GM12878 (cell line): ENCODE measurements at regions not wholly inside any gene's neighbourhood (a gene's known extent, or its start where the extent isn't known, plus 50 kb on each side); places are given as distances from the start of the nearest gene placed in this dataset.

Experiments used
- ATAC-seq: fragments of 200-7000 bp; cut with Tn5 transposase; 3 replicates; pipeline ENCODE4 v1.9.1; 2020; ENCODE audit warnings: mild to moderate bottlenecking, moderate library complexity
- BruUV-seq: library from RNA; stranded (reverse); fragments of 400-500 nt; replicated peaks from 2 replicates; lab custom pipeline; 2021; lab: Mats Ljungman, UMichigan
- CTCF ChIA-PET: fragments of 300-600 bp; sonication (Branson Sonifier 250); formaldehyde crosslinking; extraction: SDS; loops from one replicate; lab custom pipeline; 2021; ENCODE audit warnings: inconsistent platforms; lab: Yijun Ruan, JAX
- POLR2A ChIA-PET: fragments of 350-600 bp; formaldehyde crosslinking; extraction: SDS; loops from one replicate; lab custom pipeline; 2021; ENCODE audit warnings: inconsistent platforms; lab: Charles Lee
- RAD21 ChIA-PET: fragments of 300-600 bp; sonication (Branson Sonifier 250); formaldehyde crosslinking; loops from one replicate; lab custom pipeline; 2023; ENCODE audit warnings: antibody characterized with exemption; ENCODE audit not compliant: unreplicated experiment; lab: Charles Lee
- SMC1A ChIA-PET: fragments of 300-600 bp; sonication (Branson Sonifier 250); formaldehyde crosslinking; loops from one replicate; lab custom pipeline; 2023; ENCODE audit not compliant: unreplicated experiment, uncharacterized antibody; lab: Charles Lee
- DNase-seq: peaks from one replicate; pipeline ENCODE4 v3.0.0-alpha.2; 2011; ENCODE audit warnings: low read depth, low spot score
- FAIRE-seq: peaks from 3 replicates; lab custom pipeline; 2011; peaks lifted over from hg19 to GRCh38; lab: Jason Lieb, UNC
- H2AFZ ChIP-seq: 2 replicates; pipeline ENCODE4 v1.6.0; 2011; ENCODE audit warnings: low read depth, low read length, control low read depth; ENCODE audit not compliant: control insufficient read depth
- H3K27ac ChIP-seq: 2 replicates; pipeline ENCODE4 v1.5.1; 2011; ENCODE audit warnings: control low read depth; ENCODE audit not compliant: control insufficient read depth, insufficient read depth
- H3K27me3 ChIP-seq, 2 experiments: replicated peaks in 1 of 2; 2 replicates each; pipeline versions ENCODE4 v1.6.0 to v1.6.1; 2011; ENCODE audit warnings: low read length in 1 of 2; ENCODE audit not compliant: control insufficient read depth in 2 of 2, insufficient read depth in 2 of 2
- H3K36me3 ChIP-seq, 2 experiments: 2 replicates each; pipeline ENCODE4 v1.5.1; 2011; ENCODE audit warnings: low read length in 1 of 2; ENCODE audit not compliant: control insufficient read depth in 2 of 2, insufficient read depth in 2 of 2
- H3K4me1 ChIP-seq: 2 replicates; pipeline ENCODE4 v1.6.1; 2011; ENCODE audit warnings: mild to moderate bottlenecking, low read length, moderate library complexity, mixed read lengths; ENCODE audit not compliant: control insufficient read depth, insufficient read depth
- H3K4me2 ChIP-seq: 2 replicates; pipeline ENCODE4 v1.6.0; 2011; ENCODE audit warnings: control low read depth; ENCODE audit not compliant: control insufficient read depth, insufficient read depth
- H3K4me3 ChIP-seq: fragments of 200-600 bp; sonication (generic); 2 replicates; pipeline ENCODE4 v1.5.1; 2016
- H3K79me2 ChIP-seq: 2 replicates; pipeline ENCODE4 v1.6.0; 2011; ENCODE audit warnings: low read length; ENCODE audit not compliant: control insufficient read depth, insufficient read depth
- H3K9ac ChIP-seq: 2 replicates; pipeline ENCODE4 v1.8.0; 2011; ENCODE audit warnings: low read length, control low read depth, mixed read lengths; ENCODE audit not compliant: control insufficient read depth, insufficient read depth
- H3K9me3 ChIP-seq: replicated peaks from 3 replicates; pipeline ENCODE4 v1.5.1; 2011; ENCODE audit warnings: mild to moderate bottlenecking, low read length; ENCODE audit not compliant: control insufficient read depth, insufficient read depth
- H4K20me1 ChIP-seq: 2 replicates; pipeline ENCODE4 v1.6.0; 2011; ENCODE audit not compliant: control insufficient read depth, insufficient read depth
- DPF2 ChIP-seq: fragments of 450-650 bp; IDR thresholded peaks from 2 replicates; pipeline ENCODE4 v1.6.1; 2017; ENCODE audit warnings: mild to moderate bottlenecking
- IKZF2 ChIP-seq, 2 experiments: fragments of 450-650 bp; IDR thresholded peaks; 2 replicates each; pipeline ENCODE4 v1.6.1; 2017; ENCODE audit warnings: mild to moderate bottlenecking in 2 of 2, moderate library complexity in 2 of 2
- MEF2B ChIP-seq: fragments of 450-650 bp; IDR thresholded peaks from 2 replicates; pipeline ENCODE4 v1.6.1; 2018; ENCODE audit warnings: mild to moderate bottlenecking, moderate library complexity; ENCODE audit not compliant: partially characterized antibody, poor library complexity, severe bottlenecking
- MXI1 ChIP-seq: fragments of 150-350 bp; IDR thresholded peaks from 2 replicates; pipeline ENCODE4 v1.6.1; 2011; ENCODE audit warnings: low read depth, mild to moderate bottlenecking, inconsistent platforms, low read length, improper control_type of control experiment
- RUNX3 ChIP-seq: IDR thresholded peaks from 2 replicates; pipeline ENCODE4 v1.6.1; 2012; ENCODE audit warnings: low read length, inconsistent platforms
- SMAD1 ChIP-seq: fragments of 450-650 bp; IDR thresholded peaks from 2 replicates; pipeline ENCODE4 v1.6.1; 2018; ENCODE audit warnings: mild to moderate bottlenecking, low read depth; ENCODE audit not compliant: partially characterized antibody
- SMAD5 ChIP-seq: IDR thresholded peaks from 2 replicates; pipeline ENCODE4 v1.6.1; 2016; ENCODE audit warnings: antibody characterized with exemption, low read depth
- SREBF2 ChIP-seq: IDR thresholded peaks from 2 replicates; pipeline ENCODE4 v1.6.1; 2012; ENCODE audit warnings: mild to moderate bottlenecking, low read length
- SRF ChIP-seq, 2 experiments: IDR thresholded peaks; 2 replicates each; pipeline ENCODE4 v1.6.1; 2011; ENCODE audit warnings: low read depth in 2 of 2, low read length in 2 of 2, mild to moderate bottlenecking in 1 of 2, moderate library complexity in 1 of 2
- SUPT20H ChIP-seq: IDR thresholded peaks from 2 replicates; pipeline ENCODE4 v1.6.1; 2011; ENCODE audit warnings: low read depth, mild to moderate bottlenecking, low read length, moderate library complexity, borderline replicate concordance; ENCODE audit not compliant: control insufficient read depth
- TCF3 ChIP-seq: IDR thresholded peaks from 2 replicates; pipeline ENCODE4 v1.6.1; 2012; ENCODE audit warnings: low read depth, mild to moderate bottlenecking, low read length, borderline replicate concordance; ENCODE audit not compliant: insufficient read depth
- YBX1 ChIP-seq: fragments of 450-650 bp; IDR thresholded peaks from 2 replicates; pipeline ENCODE4 v1.6.1; 2016; ENCODE audit warnings: antibody characterized with exemption
- WGBS: methylation state at CpG from one replicate; pipeline ENCODE4 v1.1.6; 2016; ENCODE audit warnings: low lambda C conversion rate; ENCODE audit not compliant: insufficient replicate concordance, insufficient coverage; ENCODE audit errors: missing lambda C conversion rate; 5-methylcytosine and 5-hydroxymethylcytosine counted together
- in situ Hi-C: fragments of 300-500 bp; cut with MboI; formaldehyde crosslinking; loops from 9 replicates; pipeline ENCODE4 v1.14.3; 2018; ENCODE audit warnings: mixed read lengths
- intact Hi-C: fragments of 100-400 bp; cut with micrococcal nuclease; formaldehyde crosslinking; loops from one replicate; pipeline ENCODE4 v1.14.2; 2022; ENCODE audit not compliant: unreplicated experiment
- TF ChIP-seq, protein P1 (sequence below): fragments of 450-650 bp; IDR thresholded peaks from 2 replicates; pipeline ENCODE4 v1.6.1; 2017; ENCODE audit warnings: mild to moderate bottlenecking, moderate library complexity
- TF ChIP-seq, protein P2 (sequence below): fragments of 450-650 bp; IDR thresholded peaks from 2 replicates; pipeline ENCODE4 v1.6.1; 2017; ENCODE audit warnings: borderline replicate concordance
- TF ChIP-seq, protein P3 (sequence below): IDR thresholded peaks from 2 replicates; pipeline ENCODE4 v1.6.1; 2011; ENCODE audit warnings: mild to moderate bottlenecking, low read depth, low read length, moderate library complexity; ENCODE audit not compliant: insufficient replicate concordance

DNA sequence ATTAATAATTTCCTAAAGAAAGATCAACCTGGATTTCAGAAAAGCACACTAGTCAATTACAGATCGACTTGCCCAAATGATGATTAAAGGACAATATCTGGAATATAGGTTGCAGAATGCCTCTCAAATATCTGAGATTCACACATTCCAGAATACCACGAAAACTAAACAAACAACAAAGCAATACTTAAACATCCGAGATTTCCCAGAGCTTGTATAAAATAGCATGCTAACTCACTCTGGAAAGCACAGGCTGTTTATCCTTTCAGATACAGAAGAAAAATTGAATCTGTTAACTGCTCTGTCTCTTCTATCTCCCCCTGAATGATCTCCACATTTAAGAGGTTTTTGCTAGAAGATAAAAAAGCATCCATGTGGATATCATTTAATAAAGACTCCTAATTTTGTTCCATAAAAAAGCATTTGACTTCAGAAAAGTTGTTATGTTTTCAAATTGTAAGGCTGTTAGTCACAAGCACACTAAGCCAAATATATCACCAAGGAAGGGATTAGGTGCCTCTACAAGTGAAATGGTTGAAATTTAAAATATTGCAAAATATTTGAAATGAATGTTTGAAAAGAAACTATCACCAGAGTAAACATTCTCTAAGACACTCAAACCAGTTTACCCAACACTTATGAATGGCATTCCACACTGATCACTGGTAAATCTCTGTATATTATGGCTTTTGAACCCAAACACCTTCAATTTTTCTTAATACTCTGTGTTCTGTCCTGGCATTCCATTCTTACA, 865.1 kb upstream of the ADAMTS5 start:
- Histone ChIP-seq H3K27ac (no peak overlapping the region), H3K9ac (no peak overlapping the region), H2AFZ (no peak overlapping the region), H3K27me3 (no peaks in the 10 kb centered on the region), H3K4me3 (no peak overlapping the region), H3K4me1 (no peaks in the 10 kb centered on the region), H3K79me2 (no peaks in the 10 kb centered on the region), H4K20me1 (no peaks in the 10 kb centered on the region), H3K9me3 (no peaks in the 10 kb centered on the region), H3K36me3 (no peaks in the 10 kb centered on the region), H3K4me2 (no peak overlapping the region)
- WGBS = 0% methylated on average over 3 of the region's 3 CpGs
- SMC1A ChIA-PET = no interaction called here
- FAIRE-seq = no peak
- no peak for DNase-seq
- in situ Hi-C loops = loop anchor here (25.0 kb wide), 1 partner anchor 105 kb away; no protein-coding TSS in a partner anchor
- intact Hi-C loops = no loop called here
- BruUV-seq = no TSS peak
- RAD21 ChIA-PET = no interaction called here
- POLR2A ChIA-PET = no interaction called here
- no peak for ATAC-seq
- CTCF ChIA-PET = no interaction called here
- no peak for TF ChIP-seq IKZF2 (IDR thresholded peaks at IDR 0.05)
- TF ChIP-seq, protein P1, sequence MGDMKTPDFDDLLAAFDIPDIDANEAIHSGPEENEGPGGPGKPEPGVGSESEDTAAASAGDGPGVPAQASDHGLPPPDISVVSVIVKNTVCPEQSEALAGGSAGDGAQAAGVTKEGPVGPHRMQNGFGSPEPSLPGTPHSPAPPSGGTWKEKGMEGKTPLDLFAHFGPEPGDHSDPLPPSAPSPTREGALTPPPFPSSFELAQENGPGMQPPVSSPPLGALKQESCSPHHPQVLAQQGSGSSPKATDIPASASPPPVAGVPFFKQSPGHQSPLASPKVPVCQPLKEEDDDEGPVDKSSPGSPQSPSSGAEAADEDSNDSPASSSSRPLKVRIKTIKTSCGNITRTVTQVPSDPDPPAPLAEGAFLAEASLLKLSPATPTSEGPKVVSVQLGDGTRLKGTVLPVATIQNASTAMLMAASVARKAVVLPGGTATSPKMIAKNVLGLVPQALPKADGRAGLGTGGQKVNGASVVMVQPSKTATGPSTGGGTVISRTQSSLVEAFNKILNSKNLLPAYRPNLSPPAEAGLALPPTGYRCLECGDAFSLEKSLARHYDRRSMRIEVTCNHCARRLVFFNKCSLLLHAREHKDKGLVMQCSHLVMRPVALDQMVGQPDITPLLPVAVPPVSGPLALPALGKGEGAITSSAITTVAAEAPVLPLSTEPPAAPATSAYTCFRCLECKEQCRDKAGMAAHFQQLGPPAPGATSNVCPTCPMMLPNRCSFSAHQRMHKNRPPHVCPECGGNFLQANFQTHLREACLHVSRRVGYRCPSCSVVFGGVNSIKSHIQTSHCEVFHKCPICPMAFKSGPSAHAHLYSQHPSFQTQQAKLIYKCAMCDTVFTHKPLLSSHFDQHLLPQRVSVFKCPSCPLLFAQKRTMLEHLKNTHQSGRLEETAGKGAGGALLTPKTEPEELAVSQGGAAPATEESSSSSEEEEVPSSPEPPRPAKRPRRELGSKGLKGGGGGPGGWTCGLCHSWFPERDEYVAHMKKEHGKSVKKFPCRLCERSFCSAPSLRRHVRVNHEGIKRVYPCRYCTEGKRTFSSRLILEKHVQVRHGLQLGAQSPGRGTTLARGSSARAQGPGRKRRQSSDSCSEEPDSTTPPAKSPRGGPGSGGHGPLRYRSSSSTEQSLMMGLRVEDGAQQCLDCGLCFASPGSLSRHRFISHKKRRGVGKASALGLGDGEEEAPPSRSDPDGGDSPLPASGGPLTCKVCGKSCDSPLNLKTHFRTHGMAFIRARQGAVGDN = no peak
- TF ChIP-seq SUPT20H = no peak
- TF ChIP-seq, protein P2, sequence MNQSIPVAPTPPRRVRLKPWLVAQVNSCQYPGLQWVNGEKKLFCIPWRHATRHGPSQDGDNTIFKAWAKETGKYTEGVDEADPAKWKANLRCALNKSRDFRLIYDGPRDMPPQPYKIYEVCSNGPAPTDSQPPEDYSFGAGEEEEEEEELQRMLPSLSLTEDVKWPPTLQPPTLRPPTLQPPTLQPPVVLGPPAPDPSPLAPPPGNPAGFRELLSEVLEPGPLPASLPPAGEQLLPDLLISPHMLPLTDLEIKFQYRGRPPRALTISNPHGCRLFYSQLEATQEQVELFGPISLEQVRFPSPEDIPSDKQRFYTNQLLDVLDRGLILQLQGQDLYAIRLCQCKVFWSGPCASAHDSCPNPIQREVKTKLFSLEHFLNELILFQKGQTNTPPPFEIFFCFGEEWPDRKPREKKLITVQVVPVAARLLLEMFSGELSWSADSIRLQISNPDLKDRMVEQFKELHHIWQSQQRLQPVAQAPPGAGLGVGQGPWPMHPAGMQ = no peak
- TF ChIP-seq TCF3 = no peak
- TF ChIP-seq MEF2B = no peak
- TF ChIP-seq SREBF2 = no peak
- TF ChIP-seq RUNX3 = no peak
- TF ChIP-seq, protein P3, sequence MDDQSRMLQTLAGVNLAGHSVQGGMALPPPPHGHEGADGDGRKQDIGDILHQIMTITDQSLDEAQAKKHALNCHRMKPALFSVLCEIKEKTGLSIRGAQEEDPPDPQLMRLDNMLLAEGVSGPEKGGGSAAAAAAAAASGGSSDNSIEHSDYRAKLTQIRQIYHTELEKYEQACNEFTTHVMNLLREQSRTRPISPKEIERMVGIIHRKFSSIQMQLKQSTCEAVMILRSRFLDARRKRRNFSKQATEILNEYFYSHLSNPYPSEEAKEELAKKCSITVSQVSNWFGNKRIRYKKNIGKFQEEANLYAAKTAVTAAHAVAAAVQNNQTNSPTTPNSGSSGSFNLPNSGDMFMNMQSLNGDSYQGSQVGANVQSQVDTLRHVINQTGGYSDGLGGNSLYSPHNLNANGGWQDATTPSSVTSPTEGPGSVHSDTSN = no peak
- no peak for TF ChIP-seq SRF (IDR thresholded peaks at IDR 0.05; ENCODE audit: low read depth in 2 of 2, low read length in 2 of 2)
- no peak for TF ChIP-seq MXI1
- no peak for TF ChIP-seq YBX1
- TF ChIP-seq SMAD1 = no peak
- TF ChIP-seq DPF2 = no peak
- no peak for TF ChIP-seq SMAD5
